Endothelial cell of hepatic sinusoid (primary cell): ENCODE measurements at regions not wholly inside any gene's neighbourhood (a gene's known extent, or its start where the extent isn't known, plus 50 kb on each side); places are given as distances from the start of the nearest gene placed in this dataset.
"Not testable (repeated sequence)": the region's sequence is repeated elsewhere in the genome, so short reads cannot be mapped to it uniquely, and the experiment has no call there.

ENCODE experiments used
- in situ Hi-C: cut with HindIII; loops from 2 replicates; pipeline ENCODE4 v1.10.0; 2017; ENCODE audit warnings: low sequenced_read_pairs

DNA sequence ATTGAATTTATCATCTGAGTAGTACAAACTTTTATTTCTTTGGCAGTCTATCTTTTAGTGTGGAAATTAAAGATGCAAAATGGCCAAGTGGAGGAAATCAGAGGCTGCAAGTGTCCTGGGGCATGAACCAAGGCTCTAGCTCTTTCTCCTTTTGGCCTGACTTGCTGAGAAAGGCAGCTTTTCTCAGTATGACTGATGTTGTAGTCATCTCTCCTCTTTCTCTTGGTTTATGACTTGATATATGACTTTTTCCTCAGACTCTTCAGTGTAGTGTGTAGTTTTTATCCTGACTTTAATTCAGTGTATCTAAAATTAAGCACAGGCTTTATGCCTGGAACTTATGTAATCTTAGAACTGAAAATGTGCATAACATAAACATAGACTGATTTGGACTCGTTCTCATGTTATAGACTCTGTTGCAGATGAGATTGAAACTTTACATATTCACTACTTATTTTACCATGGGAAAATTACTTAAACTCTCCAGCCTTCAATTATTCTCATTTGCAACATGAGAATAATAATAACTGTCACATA is 65.7 kb downstream of the SLITRK5 start:
- in situ Hi-C loops: no loop called here

DNA sequence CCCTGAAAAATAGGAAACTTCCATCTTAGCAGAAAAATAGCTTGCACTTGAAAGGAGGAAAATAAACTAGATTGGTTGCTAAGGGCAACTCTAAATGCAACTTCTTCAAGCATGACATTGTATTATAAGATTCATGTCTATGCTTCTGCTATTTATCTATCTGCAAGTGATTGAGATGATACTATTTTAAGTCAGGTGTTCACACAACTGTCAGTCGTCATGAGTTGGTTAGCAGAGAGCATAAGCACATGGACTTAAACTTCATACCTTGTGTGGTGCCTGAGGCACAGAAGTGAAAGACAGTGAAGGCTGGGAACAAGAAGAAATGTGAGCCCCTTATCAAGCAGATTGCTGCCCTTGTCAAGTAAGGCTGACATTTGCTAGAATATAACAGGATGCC is 82.9 kb downstream of the SLITRK5 start:
- in situ Hi-C loops: no loop called here

DNA sequence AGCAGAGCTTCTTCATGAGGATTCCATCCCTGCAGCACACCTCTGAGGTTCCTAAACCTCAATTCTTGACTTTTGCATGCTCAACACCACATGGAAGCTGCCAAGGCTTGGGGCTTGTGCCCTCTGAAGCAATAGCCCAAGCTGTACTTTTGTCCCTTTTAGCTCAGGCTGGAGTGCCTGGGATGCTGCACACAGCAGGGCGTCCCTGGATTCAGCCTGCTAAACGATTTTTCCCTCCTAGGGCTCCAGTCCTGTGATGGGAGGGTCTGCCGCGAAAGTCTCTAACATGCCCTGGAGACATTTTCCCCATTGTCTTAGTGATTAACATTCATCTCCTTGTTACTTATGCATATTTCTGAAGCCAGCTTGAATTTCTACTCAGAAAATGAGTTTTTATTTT is 98.3 kb downstream of the SLITRK5 start:
- in situ Hi-C loops: no loop called here

DNA sequence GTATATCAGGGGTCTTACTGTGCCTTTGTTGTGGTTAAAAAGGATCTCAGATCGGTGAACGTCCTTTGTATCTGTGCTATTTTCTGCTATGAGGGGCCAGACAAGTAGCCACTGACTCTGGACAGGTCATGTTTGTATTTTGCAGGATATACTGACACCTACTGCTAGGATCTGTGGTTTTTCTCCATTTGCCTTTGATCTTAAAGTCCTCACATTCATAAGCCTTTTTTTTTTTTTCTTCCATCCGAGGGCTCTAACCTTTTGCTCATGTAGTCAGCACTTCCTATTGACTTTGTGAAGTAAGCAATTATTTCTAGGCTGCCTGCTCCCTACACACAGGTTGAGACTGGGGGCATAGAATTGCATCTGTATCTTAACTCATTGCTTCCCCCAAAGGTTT is 106.2 kb downstream of the SLITRK5 start:
- in situ Hi-C loops: no loop called here

DNA sequence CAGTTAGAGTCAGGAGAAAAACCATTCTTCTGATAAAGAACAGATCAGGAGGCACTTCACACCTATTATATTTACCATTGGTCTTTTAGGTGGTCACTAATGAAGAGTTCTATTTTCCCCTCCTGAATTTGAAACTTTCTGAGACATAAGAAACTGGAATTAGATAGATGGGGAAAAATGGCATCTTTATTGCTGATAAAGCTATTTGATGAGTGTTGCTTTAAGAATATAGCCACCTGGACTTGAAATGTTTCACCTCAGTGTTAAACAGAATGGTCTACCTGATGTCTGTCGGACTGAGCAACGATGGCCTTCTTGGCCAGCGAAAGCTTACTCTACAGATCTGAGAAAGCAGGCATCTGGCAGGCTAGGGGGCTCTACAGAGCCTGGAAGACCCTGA is 107.0 kb downstream of the SLITRK5 start:
- in situ Hi-C loops: no loop called here

DNA sequence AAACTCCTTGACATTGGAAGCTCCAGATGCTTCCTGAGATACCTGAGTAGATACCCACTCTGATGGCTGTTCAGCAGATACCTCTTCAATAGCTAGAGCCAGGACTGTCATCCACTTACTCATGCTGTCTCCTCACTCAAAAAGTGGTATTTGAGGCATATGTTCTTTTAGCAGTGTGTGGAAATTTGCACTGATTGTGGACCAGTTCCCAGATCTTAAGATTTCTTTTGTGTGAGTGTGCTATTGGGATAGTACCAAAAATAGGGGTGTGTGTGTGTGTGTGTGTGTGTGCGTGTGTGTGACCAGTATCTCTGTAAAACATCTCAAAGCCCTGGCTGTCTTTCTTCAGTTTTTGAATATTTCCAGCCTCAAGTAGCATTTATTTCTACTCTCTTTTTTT is 108.3 kb downstream of the SLITRK5 start:
- in situ Hi-C loops: no loop called here

DNA sequence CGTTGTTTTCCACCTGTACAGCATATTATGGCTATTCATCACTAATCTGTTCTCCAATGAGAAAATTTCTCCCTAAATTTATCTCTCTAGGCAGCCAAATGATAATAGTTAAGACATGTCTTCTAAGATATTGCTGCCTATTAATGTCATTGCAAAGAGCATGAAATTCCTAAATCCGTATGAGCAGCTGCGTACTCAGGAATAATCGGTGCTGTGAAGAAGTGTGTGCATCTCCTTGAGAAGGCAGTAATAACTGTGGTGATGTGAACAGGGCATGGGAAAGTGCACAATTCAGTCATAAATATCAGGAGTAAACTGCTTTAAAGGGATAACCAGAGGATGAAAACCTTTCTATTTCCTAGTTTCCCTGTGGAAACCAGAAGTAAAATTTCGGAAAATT is 112.2 kb downstream of the SLITRK5 start:
- in situ Hi-C loops: no loop called here

DNA sequence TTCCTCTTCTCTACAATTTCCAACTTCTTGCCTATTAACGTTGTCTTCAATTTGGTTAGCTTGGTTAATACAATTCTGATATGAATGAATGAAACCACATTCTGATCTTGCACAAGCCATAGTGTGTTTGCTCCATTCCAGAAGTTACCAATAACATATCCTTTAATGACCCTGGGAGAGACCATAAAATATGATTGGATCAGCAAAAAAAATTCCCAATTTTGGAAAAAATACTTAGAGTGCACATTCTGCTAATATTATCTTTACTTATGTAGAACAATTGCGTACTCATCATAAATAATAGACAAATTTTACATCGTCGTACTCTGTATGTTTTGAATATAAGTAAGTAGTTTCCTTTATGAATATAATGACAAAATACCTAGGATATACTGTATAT is 117.2 kb downstream of the SLITRK5 start:
- in situ Hi-C loops: no loop called here

DNA sequence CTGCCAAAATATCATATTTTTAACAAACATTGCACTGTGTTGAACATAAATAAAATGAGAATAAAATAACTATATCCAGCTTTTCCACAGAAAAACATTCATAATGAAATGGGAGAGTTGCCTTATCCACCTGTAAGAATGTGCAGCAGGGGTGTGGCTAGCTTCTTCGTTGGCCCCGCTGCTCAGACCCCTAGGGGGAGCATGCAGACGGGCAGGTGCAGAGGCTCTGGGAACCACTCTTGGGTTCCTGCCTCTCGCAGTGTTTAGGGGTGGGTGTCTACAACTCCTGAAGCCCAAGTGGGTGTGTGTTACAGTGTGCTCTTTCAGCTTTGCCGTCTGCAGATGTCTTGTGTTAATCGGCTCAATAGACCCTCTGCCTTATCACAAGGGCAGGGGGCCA is 121.7 kb downstream of the SLITRK5 start:
- in situ Hi-C loops: no loop called here

DNA sequence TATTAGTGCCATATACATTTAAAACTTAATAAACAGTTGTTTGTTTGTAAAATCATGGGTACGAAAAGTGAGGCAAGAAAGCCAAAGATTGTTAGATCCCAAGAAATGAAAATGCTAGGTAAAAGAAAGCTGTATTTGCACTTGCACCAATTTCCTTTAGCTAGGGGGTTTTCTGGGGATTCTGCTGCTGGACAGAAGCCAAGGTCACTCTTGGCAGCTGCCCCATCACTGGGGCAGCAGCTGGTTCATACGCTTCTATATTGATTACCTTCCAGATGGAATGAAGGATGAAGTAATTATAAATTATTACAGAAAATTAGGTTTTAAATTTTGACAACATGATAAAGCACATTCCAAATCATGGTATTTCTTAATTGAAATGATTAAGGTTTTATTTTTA is 127.4 kb downstream of the SLITRK5 start:
- in situ Hi-C loops: no loop called here

DNA sequence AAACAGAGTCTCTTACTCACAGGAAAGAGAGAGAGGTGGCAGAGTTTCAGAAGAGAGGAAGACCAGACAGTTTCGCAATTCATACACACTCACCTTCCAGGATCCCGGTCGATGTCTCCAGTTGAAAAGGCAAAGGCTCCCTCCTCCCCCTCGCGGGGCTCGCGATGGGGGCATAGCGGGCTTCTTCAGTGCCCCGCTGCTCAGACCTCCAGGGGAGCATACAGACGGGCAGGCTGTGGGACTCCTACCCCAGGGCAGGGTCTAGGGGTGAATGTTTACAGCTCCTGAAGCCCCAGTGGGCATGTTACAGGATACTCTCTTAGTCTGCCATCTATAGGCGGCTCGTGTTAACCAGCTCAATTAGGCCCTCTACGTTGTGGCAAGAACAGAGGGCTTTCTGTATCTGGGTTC is 139.2 kb downstream of the SLITRK5 start:
- in situ Hi-C loops: no loop called here

DNA sequence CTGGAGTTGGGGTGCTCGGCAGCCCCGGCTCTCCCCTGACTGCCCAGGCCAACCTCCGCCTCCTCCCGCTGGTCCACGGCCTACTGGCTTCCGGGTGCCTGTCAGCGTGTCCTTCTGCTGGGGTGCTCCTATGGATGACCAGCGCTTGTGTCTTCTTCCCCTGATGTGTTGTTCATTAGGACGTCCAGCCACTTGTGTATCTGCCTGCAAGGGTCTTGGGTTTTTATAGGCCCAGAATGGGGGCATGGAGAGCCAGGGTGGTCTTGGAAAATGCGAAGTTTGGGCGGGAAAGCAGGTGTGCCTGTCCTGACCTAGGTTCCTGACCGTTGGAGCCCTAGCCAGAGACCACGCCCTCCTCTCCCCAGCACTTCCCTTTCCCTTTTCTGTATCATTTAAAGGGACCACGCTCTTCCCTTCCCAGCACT is 139.8 kb downstream of the SLITRK5 start:
- in situ Hi-C loops: no loop called here

DNA sequence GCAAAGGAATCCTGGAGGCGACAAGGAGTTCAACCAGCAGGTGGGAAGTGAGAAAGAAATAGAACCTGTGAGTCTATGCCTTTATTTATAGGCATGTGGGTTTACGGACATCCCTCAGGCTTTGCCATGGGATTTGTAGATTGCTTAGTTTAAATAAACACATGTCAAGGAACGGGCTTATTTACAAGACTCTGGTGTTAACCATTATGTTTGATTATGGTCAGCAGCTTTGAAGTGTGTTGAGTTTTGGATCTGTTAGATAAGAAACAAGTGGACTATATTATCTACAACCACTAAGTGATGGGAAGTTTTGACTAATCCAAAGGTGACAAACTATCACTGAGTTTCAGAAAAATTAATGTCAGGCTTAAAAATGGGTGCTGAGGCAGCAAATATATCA is 143.2 kb downstream of the SLITRK5 start:
- in situ Hi-C loops: no loop called here

DNA sequence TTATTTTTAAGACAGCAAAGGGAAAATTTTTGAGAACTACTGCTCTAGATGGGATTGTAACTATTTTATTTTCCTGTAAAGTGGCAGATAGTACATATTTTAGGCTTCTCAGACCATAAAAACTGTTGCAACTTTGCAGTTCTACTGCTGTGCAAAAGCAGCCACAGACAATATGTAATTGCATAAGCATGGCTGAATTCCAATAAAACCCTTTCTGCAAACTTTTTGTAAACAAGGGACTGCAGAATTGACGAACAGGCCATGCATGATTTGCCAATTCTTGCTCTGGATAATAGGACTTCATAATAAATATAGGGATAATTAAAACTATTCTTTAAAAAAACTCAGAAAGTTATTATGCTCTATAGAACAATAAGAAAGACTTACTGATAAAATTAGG is 149.1 kb downstream of the SLITRK5 start:
- in situ Hi-C loops: no loop called here

DNA sequence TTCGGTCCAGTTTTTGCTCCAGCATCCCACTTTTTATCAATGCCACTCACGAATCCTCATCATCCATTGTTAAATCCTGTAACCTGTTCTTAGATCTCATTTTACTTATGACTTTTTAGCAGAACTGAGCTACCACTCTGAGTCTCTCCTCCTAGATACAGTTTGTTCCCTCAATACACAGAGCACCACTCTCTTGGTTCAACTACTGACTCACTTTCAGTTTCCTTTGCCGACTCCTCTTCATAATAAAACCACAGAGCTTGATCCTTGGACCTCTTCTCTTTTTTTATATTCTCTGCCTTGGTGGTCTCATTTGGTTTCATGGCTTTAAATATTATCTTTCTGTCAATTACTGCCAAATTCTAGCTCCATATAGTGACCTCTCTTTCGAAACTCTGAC is 150.3 kb downstream of the SLITRK5 start:
- in situ Hi-C loops: no loop called here

DNA sequence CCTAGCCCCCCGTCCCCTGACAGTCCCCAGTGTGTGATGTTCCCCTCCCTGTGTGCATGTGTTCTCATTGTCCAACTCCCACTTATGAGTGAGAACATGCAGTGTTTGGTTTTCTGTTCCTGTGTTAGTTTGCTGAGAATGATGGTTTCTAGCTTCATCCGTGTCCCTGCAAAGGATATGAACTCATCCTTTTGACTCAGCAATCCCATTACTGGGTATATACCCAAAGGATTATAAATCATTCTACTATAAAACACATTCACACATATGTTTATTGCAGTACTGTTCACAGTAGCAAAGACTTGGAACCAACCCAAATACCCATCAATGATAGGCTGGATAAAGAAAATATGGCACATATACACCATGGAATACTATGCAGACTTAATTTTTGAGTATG is 155.1 kb downstream of the SLITRK5 start:
- in situ Hi-C loops: not testable (repeated sequence)

DNA sequence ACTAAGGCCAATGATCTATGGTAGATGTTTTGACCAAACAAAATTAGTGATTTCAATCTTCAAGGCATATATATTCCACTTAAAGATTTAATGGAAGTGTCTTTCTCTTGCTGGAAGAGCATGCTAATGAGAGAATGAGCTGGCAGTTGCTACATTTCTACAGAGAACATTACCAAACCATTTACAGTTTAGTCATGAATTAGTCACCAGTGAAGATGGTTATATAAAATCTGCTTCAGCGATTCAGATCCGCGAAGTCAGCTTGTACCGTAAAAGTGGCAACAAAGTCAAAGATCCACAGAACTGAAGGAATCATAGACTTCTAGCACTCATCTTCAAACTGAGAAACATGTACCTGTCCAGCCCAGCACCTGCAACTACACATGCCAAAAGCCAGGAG is 156.3 kb downstream of the SLITRK5 start:
- in situ Hi-C loops: no loop called here

DNA sequence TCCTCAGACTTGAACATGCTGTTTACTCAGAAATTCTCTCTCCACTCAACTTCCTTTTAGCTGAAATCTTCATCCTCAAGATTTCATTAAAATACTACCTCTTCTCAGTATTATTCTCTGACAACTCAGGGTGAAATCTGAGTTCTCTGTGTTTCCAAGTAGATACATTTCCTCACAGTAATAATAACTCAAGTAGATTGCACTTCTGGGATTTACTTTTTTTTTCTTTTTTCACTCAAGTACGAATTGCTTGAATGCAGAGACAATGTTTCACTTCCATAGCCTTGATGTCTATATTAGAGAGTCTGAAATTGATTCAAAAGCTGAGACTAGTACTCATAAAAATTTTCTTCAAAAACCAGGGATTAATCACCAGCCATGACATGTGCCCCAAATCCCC is 166.4 kb downstream of the SLITRK5 start:
- in situ Hi-C loops: no loop called here

DNA sequence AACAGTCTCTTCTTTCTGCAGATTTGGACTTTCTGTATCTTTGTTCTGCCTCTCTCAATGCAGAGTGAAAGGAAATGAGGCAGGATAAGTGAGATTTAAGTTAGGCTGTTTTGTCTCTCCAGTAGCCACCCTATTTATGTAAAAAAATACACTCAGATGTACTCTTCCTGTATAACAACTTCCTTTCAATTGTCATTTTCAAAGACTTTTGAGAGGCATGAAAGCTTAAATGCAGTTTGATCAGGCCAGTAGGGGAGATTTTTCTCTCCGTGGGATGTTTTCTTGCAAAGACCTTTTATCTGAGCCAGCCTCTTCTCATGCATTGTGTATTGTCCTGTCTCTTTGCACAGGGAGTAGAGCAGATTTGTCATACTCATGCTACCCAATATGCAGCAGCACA is 166.8 kb downstream of the SLITRK5 start:
- in situ Hi-C loops: no loop called here

DNA sequence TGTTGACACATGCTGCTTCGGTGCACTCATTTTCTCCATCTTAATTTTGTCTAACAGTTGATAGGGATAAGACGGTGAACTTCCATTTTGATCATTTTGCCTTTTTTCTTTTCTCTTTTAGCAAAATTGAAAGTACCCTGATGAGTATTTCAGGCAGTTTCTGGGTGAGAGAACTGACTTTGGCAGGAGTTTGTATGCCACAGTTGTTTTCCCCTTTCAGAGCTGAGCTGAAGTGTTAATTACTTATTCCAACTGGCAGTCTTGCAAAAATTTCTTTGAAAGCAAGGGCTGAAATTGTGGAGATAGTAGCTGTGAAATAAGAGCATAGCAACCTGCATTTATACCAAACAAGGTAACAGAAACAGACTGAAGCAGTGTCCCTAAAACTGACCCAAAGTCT is 180.2 kb downstream of the SLITRK5 start:
- in situ Hi-C loops: no loop called here

DNA sequence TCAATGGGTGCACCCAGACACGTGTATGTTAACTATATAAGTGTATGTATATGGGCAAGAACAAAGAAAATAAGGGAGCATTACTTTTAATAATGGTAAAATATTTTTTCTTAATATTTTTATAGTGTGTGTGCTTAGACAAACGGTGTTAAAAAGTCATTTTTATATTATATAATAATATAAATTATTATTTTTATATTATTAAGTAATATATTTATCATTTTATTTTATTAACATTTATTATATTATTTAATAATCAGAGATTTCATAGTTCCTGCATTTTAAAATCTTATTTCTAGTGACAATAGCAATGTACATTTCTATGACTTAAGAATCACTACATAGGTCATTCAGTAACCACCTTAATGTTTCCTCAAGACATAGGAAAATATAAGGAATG is 184.4 kb downstream of the SLITRK5 start:
- in situ Hi-C loops: no loop called here

DNA sequence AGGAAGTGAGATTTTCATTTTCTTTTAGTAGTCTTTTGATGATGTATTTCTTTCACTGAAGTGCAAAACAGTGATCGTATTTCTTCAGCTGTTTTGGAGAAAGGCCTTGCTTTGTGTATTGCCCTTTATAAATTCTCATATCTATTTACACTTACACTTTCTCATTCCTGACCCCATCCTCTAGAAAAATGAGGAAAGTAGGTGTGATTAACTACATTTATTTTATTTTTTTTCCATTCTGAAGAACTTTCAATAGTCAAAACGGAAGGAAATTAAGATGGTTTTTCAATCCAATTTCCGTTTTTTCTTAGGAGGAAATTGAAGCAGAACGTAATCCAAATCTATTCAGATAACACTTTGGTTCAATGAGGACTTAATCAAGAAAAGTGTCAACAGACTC is 188.1 kb downstream of the SLITRK5 start:
- in situ Hi-C loops: no loop called here

DNA sequence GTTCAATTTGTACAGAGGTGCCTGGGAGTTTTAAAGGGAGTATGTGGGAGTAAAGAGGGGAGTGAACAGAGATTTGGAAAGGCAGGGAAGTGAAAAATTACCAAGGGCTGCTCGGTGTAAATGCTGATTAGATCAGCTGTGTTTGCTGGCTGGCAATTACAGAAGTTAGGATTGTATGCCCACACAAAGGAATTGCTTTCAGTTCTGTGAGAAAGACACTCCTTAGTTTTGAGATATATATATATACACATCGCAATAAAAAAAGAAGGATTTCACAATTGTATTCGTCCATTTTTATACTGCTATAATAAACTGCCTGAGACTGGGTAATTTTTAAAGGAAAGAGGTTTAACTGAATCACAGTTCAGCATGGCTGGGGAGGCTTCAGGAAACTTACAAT is 196.3 kb downstream of the SLITRK5 start:
- in situ Hi-C loops: no loop called here

DNA sequence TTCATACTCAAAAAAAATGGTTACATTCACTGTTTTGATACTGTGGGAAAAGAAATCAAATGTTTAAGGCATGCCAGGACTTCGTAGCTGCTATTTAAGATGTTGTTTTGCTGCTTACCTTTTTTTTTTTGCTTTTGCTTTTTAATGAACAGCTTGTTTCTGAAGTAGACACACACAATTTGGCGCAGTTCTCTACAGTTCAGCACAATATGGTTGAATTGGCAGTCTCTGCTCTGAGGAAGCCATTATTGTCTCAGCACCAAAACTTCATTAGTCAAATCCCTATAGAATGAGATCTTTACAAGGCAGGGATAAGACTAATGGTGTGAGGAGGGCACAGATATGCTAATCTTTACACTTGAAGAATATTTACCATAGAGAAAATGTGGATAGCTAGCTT is 197.6 kb downstream of the SLITRK5 start:
- in situ Hi-C loops: no loop called here
